ENCODE measurements at regions not wholly inside any gene's neighbourhood (a gene's known extent, or its start where the extent isn't known, plus 50 kb on each side); places are given as distances from the start of the nearest gene placed in this dataset.

DNA sequence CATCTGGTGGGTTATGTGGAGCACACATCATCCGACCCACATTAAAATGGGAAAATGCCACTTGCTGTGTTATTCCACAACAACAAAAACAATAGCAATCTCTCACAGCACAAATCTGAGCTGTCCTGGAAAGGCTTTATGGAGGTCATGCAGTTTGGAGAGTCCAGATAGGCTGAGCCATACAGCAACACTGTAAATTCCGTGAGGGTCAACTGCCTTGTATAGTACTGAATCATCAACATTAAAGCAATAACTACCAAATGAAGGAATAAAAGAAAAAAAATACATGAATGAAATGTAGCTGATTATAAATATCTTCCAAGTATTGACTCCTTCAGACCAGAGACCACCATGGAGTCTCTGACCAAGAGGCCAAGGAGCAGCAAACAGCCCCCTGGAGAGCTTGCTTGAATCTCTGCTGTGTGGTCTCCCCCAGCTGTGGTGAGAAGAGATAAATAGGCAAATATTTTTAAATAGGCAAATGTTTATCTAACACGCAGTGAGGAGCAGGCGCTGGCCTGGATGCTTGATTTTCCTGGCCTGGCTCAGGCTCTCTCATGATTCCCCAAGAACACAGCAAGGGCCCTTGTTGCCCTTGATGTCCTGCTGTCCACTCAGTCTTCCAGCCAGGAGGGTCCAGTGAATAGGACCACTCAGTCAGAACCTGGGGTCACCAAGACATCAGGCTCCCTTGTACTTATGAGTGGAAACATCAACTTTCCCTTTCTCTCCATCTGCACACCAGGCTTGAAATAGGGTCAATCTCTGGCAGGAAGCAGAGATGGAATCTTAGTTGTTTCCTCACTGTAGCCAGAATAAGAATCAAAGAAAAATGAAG, 1021.3 kb downstream of the XPNPEP1 start:
- no peak overlapping the region for H3K4me3 ChIP-seq
- no peaks in the 10 kb centered on the region for H3K36me3 ChIP-seq
- H3K27me3 ChIP-seq = no peaks in the 10 kb centered on the region
- no peak overlapping the region for H3K27ac ChIP-seq
- DNase-seq = no peak
- no peaks in the 10 kb centered on the region for H3K9me3 ChIP-seq
- no peak for TF ChIP-seq EP300 (IDR thresholded peaks at IDR 0.05)
- TF ChIP-seq POLR2AphosphoS5 (IDR thresholded peaks at IDR 0.05) = no peak
- TF ChIP-seq POLR2A (IDR thresholded peaks at IDR 0.05) = no peak
- TF ChIP-seq, protein P1, sequence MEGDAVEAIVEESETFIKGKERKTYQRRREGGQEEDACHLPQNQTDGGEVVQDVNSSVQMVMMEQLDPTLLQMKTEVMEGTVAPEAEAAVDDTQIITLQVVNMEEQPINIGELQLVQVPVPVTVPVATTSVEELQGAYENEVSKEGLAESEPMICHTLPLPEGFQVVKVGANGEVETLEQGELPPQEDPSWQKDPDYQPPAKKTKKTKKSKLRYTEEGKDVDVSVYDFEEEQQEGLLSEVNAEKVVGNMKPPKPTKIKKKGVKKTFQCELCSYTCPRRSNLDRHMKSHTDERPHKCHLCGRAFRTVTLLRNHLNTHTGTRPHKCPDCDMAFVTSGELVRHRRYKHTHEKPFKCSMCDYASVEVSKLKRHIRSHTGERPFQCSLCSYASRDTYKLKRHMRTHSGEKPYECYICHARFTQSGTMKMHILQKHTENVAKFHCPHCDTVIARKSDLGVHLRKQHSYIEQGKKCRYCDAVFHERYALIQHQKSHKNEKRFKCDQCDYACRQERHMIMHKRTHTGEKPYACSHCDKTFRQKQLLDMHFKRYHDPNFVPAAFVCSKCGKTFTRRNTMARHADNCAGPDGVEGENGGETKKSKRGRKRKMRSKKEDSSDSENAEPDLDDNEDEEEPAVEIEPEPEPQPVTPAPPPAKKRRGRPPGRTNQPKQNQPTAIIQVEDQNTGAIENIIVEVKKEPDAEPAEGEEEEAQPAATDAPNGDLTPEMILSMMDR (IDR thresholded peaks at IDR 0.05) = no peak
- H3K4me1 ChIP-seq = no peaks in the 10 kb centered on the region
- WGBS, 2 donors = 71 to 75% methylated on average over 4 of the region's 4 CpGs
- ATAC-seq (ENCODE audit: low FRiP score in 2 of 2) = no peak

DNA sequence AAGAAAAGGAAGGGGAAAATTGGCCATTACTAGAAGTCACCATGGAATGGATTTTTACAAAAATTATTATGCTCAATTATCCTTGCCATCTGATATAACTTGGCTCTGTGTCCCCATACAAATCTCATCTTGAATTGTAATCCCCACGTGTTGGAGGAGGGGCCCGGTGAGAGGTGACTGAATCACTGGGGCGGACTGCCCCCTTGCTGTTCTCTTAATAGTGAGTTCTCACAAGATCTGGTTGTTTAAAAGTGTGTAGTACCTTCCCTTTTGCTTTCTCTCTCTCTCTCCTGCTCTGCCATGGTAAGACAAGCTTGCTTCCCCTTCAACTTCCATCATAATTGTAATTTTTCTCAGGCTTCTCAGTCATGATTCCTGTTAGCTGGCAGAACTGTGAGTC, 1023.6 kb downstream of the XPNPEP1 start:
- no peaks in the 10 kb centered on the region for H3K27me3 ChIP-seq
- H3K4me3 ChIP-seq = no peak overlapping the region
- no peaks in the 10 kb centered on the region for H3K4me1 ChIP-seq
- H3K9me3 ChIP-seq = no peaks in the 10 kb centered on the region
- no peaks in the 10 kb centered on the region for H3K36me3 ChIP-seq
- ATAC-seq (ENCODE audit: low FRiP score in 2 of 2) (no peak), DNase-seq (no peak)
- WGBS, 2 donors = 49 to 51% methylated on average over 3 of the region's 3 CpGs
- no peak overlapping the region for H3K27ac ChIP-seq
- TF ChIP-seq, protein P1 (IDR thresholded peaks at IDR 0.05) = no peak
- TF ChIP-seq POLR2A (IDR thresholded peaks at IDR 0.05) (no peak), POLR2AphosphoS5 (IDR thresholded peaks at IDR 0.05) (no peak), EP300 (IDR thresholded peaks at IDR 0.05) (no peak)

DNA sequence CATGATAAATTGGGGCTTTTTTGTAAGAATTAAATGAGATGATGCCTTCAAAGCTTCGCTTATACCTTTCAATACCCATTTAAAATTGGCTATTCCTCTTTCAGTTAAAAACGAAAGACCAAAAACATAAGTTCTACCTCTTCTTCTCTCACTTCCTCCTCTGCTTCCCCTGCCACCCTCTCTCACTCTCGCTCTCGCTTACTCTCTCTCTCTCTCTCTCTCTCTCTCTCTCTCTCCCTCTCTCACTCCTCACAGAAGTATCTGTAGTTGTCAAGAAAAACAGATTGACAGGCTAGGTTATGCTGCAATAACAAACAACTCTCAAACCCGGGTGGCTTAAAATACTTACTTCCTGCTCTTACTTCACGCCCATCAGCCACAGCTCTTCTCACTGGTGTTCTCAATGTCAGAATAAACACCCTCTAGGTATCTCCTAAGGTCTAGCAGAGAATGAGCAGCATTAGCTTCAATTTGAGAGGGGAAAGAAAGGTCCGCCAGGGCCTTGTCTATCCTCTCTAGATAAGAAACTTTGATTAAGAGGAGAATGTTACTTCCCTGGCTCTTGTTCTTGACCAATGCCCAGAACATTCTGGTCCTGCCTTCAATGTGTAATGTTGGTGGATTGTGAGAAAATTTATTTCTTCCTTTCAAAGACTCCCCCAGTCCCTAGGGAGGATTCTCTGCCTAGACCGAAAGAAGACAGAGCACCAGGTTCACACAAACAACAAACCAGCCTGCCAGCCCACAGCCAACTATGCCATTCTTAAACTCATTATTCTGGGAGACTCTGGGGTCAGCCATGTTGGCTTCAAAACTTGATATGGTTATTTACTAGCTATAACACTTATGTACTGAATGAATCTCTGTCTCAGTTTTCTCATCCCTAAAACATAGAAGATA, 1028.7 kb downstream of the XPNPEP1 start:
- Histone ChIP-seq H3K36me3 (no peaks in the 10 kb centered on the region), H3K4me1 (no peaks in the 10 kb centered on the region), H3K9me3 (no peaks in the 10 kb centered on the region), H3K27ac (no peak overlapping the region), H3K27me3 (no peaks in the 10 kb centered on the region), H3K4me3 (no peak overlapping the region)
- 75 to 77% methylated on average over 8 of the region's 8 CpGs for WGBS, 2 donors
- DNase-seq (no peak), ATAC-seq (ENCODE audit: low FRiP score in 2 of 2) (no peak)
- no peak for TF ChIP-seq POLR2A (IDR thresholded peaks at IDR 0.05)
- no peak for TF ChIP-seq EP300 (IDR thresholded peaks at IDR 0.05)
- no peak for TF ChIP-seq POLR2AphosphoS5 (IDR thresholded peaks at IDR 0.05)
- TF ChIP-seq, protein P1 (IDR thresholded peaks at IDR 0.05) = no peak

DNA sequence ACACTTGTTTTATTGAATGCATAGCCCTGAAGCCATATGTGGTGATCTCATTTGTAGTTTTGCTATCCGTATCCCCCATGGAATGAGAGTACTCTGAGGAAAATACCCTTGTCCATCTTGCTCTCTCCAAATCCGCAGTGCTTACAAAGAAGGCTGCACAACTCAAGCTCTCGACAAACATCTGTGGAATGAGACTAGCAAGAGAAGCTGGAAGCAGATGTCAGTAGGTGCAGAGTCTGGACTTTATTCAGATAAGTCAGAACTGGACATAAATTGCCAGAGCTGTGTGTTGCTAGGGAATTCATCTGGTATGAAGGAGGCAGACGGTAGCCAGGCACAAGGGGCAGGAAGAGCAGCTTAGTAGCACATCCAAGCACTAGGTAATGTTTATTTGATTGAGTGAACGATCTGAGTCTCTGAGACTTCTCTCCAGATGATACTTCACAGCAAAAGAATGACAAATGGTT, 1046.2 kb downstream of the XPNPEP1 start:
- H3K36me3 ChIP-seq = no peaks in the 10 kb centered on the region
- ATAC-seq (ENCODE audit: low FRiP score in 2 of 2) = no peak
- no peaks in the 10 kb centered on the region for H3K4me1 ChIP-seq
- DNase-seq = no peak
- no peaks in the 10 kb centered on the region for H3K27me3 ChIP-seq
- no peak overlapping the region for H3K4me3 ChIP-seq
- no peak overlapping the region for H3K27ac ChIP-seq
- TF ChIP-seq POLR2AphosphoS5 (IDR thresholded peaks at IDR 0.05) (no peak), POLR2A (IDR thresholded peaks at IDR 0.05) (no peak), EP300 (IDR thresholded peaks at IDR 0.05) (no peak)
- TF ChIP-seq, protein P1 (IDR thresholded peaks at IDR 0.05) = no peak
- H3K9me3 ChIP-seq = no peaks in the 10 kb centered on the region
- 50 to 52% methylated on average over 5 of the region's 5 CpGs for WGBS, 2 donors

Data from upper lobe of left lung (tissue), 6 donors.